GM23338 (cell line): ENCODE measurements at regions not wholly inside any gene's neighbourhood (a gene's known extent, or its start where the extent isn't known, plus 50 kb on each side); places are given as distances from the start of the nearest gene placed in this dataset.
"Not testable (repeated sequence)": the region's sequence is repeated elsewhere in the genome, so short reads cannot be mapped to it uniquely, and the experiment has no call there.

Experiments used
- CTCF ChIP-seq, 2 experiments: fragments of 200-600 bp in 1 of 2; sonication (generic) in 1 of 2; conservative IDR thresholded peaks; 2 replicates each; pipeline versions ENCODE4 v1.5.1 to v1.6.1; 2016 to 2017; ENCODE audit warnings: antibody characterized with exemption in 2 of 2, low read depth in 2 of 2, mild to moderate bottlenecking in 2 of 2, moderate library complexity in 1 of 2
- EZH2 ChIP-seq: fragments of 200-600 bp; sonication (generic); IDR thresholded peaks from one replicate; pipeline ENCODE4 v1.8.0; 2017; ENCODE audit warnings: antibody characterized with exemption, mild to moderate bottlenecking, low read depth; ENCODE audit not compliant: unreplicated experiment
- POLR2AphosphoS5 ChIP-seq: IDR thresholded peaks from 2 replicates; pipeline ENCODE4 v1.6.1; 2016; ENCODE audit warnings: antibody characterized with exemption, low read depth

GRCh38 chr15:20281567-20282275 is 259.9 kb downstream of the GOLGA6L6 start:
- TF ChIP-seq CTCF (conservative IDR thresholded peaks at IDR 0.05; ENCODE audit: low read depth in 2 of 2); EZH2; POLR2AphosphoS5: not testable (repeated sequence)
